ENCODE measurements at regions not wholly inside any gene's neighbourhood (a gene's known extent, or its start where the extent isn't known, plus 50 kb on each side); places are given as distances from the start of the nearest gene placed in this dataset.

DNA sequence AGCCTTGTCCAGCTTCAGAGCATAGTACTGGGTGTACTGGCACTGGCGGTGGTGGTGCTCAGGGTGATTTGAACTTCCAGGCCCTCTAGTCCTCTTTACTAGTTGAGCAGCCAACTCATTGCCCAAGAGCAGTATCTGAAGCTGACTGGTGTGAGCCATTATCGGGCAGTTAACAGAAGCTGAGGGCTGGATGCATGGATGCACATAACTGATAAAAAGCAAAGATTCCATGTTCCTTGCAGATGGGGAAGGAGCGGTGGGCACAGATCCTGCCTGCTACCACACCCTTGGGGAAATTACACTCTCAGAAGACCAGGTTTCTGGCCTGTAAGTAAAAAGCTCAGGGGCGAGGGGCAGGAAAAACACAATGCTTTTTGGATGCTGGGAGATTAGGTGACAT lies 499.4 kb upstream of the ARGLU1 start:
- no peak for DNase-seq (ENCODE audit: low read depth)
- TF ChIP-seq, protein P1, sequence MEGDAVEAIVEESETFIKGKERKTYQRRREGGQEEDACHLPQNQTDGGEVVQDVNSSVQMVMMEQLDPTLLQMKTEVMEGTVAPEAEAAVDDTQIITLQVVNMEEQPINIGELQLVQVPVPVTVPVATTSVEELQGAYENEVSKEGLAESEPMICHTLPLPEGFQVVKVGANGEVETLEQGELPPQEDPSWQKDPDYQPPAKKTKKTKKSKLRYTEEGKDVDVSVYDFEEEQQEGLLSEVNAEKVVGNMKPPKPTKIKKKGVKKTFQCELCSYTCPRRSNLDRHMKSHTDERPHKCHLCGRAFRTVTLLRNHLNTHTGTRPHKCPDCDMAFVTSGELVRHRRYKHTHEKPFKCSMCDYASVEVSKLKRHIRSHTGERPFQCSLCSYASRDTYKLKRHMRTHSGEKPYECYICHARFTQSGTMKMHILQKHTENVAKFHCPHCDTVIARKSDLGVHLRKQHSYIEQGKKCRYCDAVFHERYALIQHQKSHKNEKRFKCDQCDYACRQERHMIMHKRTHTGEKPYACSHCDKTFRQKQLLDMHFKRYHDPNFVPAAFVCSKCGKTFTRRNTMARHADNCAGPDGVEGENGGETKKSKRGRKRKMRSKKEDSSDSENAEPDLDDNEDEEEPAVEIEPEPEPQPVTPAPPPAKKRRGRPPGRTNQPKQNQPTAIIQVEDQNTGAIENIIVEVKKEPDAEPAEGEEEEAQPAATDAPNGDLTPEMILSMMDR (IDR thresholded peaks at IDR 0.05; ENCODE audit: control insufficient read depth, extremely low read depth, insufficient read depth) = no peak

DNA sequence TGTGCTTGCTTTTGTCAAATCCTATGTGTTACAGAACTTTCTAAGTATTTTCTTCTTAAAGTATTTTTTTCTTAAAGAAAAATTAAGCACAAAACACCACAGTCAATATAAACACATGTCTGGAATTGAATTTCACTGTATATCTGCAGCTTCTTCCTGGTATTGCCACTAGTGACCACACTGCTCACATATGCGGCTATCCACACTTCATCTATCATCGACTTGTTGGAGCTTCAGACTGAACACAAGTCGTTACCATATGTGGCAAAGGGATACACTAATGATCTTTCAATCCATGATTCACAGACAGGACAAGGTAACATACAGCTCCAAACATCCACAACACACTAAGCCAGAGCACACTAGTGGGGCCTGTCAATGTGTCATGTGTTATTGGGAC lies 498.4 kb upstream of the ARGLU1 start:
- H3K4me3 ChIP-seq (ENCODE audit: low read depth, low read length) = no peak overlapping the region
- DNase-seq (ENCODE audit: low read depth) = no peak
- TF ChIP-seq, protein P1 (IDR thresholded peaks at IDR 0.05; ENCODE audit: control insufficient read depth, extremely low read depth, insufficient read depth) = no peak

More for the DNA sequence above, 499.4 kb upstream of the ARGLU1 start:
- no peak overlapping the region for H3K4me3 ChIP-seq (ENCODE audit: low read depth, low read length)

DNA sequence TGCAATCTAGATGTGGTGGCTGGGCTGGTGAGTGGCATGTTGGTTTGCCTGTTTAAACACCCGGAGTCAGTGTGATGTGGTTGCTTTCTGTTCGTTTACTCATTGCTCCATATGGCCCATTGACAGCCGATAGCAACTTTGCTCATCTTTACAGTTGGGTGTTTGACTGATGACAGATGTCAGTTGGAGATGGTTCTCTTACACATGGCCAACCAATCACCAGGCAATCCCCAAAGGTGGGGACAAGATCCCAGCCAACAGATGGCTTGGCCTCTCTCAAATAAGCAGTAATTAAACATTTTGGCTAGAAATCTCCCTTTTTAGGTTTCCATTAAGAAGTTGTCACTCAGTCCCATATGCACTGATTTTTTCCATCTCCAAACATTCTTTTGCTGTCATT lies 497.1 kb upstream of the ARGLU1 start:
- TF ChIP-seq, protein P1 (IDR thresholded peaks at IDR 0.05; ENCODE audit: control insufficient read depth, extremely low read depth, insufficient read depth) = no peak
- H3K4me3 ChIP-seq (ENCODE audit: low read depth, low read length) = no peak overlapping the region
- no peak for DNase-seq (ENCODE audit: low read depth)

DNA sequence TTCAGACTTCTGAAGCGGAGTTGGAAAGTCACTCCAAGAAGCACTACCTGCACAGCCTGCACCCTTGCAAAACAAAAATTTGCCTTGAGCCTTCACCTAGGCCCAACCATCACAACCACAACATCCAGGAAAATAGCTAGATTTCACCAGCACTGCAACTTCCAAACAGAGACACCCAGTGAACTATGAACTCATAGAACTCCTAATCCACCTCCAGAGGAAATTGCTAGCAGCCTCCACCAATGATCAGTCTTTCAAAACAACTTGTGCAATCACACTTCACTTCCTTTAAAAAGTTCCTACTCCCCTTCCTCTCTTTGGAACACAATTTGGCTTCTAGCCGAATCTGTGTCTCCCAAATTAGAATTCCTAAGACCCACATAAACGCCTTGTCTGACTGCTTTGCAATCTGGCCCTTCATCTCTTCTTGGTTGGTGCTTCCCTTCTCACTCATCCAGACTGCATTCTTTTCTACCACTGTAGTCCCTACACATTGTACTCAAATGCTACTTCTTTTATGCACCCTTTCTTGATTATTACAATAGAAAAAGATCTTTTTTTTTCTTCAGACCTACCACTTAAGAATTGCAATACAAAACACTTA lies 489.2 kb upstream of the ARGLU1 start:
- TF ChIP-seq, protein P1 (IDR thresholded peaks at IDR 0.05; ENCODE audit: control insufficient read depth, extremely low read depth, insufficient read depth) = no peak
- no peak overlapping the region for H3K4me3 ChIP-seq (ENCODE audit: low read depth, low read length)

DNA sequence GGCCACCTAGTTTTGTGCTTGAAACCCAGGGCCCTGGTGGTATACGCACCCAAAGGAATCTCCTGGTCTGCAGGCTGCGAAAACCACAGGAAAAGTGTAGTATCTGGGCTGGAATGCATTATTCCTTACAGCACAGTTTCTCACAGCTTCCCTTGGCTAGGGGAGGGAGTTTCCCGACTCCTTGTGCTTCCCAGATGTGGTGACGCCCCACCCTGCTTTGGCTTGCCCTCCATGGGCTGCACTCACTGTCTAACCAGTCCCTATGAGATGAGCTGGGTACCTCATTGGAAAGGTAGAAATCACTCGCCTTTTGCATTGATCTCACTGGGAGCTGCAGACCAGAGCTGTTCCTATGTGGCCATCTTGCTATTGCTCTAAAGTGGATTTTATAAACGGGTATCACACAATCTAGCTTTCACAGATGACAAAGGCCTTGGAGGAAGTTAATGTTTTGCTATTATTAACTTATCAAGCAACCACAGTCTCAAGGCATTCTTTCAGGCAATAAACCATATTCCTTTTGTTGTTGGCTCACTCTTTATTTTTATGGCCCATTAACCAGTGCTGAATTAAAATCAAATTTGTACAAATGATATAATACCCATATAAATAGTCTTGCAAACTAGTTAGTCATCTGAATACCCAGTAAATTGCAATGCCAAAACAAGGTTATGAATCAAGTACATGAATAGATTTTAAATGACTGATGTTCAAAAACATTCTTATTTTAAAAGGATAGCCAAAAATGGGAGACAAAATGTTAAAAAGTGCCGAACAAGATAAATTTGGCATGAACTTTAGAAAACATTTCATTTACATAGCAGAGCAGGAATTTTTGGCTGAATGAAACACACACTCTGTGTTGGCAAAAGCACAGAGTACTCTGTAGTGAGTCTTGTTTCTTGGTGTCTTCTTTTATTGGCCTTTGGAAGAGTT lies 475.4 kb upstream of the ARGLU1 start:
- DNase-seq (ENCODE audit: low read depth) = no peak
- no peak overlapping the region for H3K4me3 ChIP-seq (ENCODE audit: low read depth, low read length)
- TF ChIP-seq, protein P1 (IDR thresholded peaks at IDR 0.05; ENCODE audit: control insufficient read depth, extremely low read depth, insufficient read depth) = no peak

More for the DNA sequence above, 489.2 kb upstream of the ARGLU1 start:
- no peak for DNase-seq (ENCODE audit: low read depth)

DNA sequence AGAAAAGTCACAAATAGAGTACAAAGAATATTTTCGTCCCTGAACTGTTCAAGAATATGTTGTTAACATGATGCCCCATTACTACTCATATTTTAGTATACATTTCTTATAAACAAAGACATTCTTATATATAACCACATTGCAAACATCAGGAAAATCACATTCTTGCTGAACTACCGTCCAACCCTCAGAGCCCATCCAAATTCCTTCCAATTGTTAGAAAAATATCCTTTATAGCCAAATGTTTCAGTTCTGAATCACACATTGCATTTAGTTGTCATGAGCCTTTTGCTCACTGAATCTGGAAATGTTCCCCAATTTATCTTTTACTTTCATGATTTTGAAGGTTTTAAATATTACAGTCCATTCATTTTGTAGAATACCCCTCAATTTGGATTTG lies 467.8 kb upstream of the ARGLU1 start:
- TF ChIP-seq, protein P1 (IDR thresholded peaks at IDR 0.05; ENCODE audit: control insufficient read depth, extremely low read depth, insufficient read depth) = no peak
- no peak for DNase-seq (ENCODE audit: low read depth)

More for the DNA sequence above, 467.8 kb upstream of the ARGLU1 start:
- H3K4me3 ChIP-seq (ENCODE audit: low read depth, low read length) = no peak overlapping the region

Data from LNCaP clone FGC (cell line).